ENCODE measurements at regions not wholly inside any gene's neighbourhood (a gene's known extent, or its start where the extent isn't known, plus 50 kb on each side); places are given as distances from the start of the nearest gene placed in this dataset.

- no peak for DNase-seq (ENCODE audit: low read depth, low spot score)
- no peak overlapping the region for H3K9ac ChIP-seq (ENCODE audit: control insufficient read depth, insufficient read depth, low read length)
- no peak overlapping the region for H3K4me3 ChIP-seq
- H3K79me2 ChIP-seq (ENCODE audit: control insufficient read depth, insufficient read depth, low read length): no peaks in the 10 kb centered on the region
- no peak overlapping the region for H3K4me2 ChIP-seq (ENCODE audit: control insufficient read depth, insufficient read depth)
- intact Hi-C loops (cut with micrococcal nuclease; ENCODE audit: unreplicated experiment): no loop called here
- ChIA-PET CTCF (no interaction called here), SMC1A (ENCODE audit: uncharacterized antibody, unreplicated experiment) (no interaction called here), RAD21 (ENCODE audit: unreplicated experiment) (no interaction called here), POLR2A (no interaction called here)
- no peaks in the 10 kb centered on the region for H3K36me3 ChIP-seq (ENCODE audit: control insufficient read depth in 2 of 2, insufficient read depth in 2 of 2, low read length in 1 of 2)
- no TSS peak for BruUV-seq (replicated peaks)
- no peaks in the 10 kb centered on the region for H3K27me3 ChIP-seq (replicated peaks in 1 of 2; ENCODE audit: control insufficient read depth in 2 of 2, insufficient read depth in 2 of 2, low read length in 1 of 2)
- no peaks in the 10 kb centered on the region for H3K4me1 ChIP-seq (ENCODE audit: control insufficient read depth, insufficient read depth, low read length)
- TF ChIP-seq RB1 (IDR thresholded peaks at IDR 0.05; ENCODE audit: borderline replicate concordance) (no peak), PAX8 (IDR thresholded peaks at IDR 0.05) (no peak), HSF1 (IDR thresholded peaks at IDR 0.05; ENCODE audit: low read depth, low read length) (no peak), NR2C2 (IDR thresholded peaks at IDR 0.05; ENCODE audit: borderline replicate concordance, control insufficient read depth, insufficient read length, low read depth) (no peak)
- in situ Hi-C loops (cut with MboI): no loop called here
- H2AFZ ChIP-seq (ENCODE audit: control insufficient read depth, low read depth, low read length): no peak overlapping the region
- no peak for ATAC-seq
- no peaks in the 10 kb centered on the region for H3K9me3 ChIP-seq (replicated peaks; ENCODE audit: control insufficient read depth, insufficient read depth, low read length)
- FAIRE-seq: no peak
- no peaks in the 10 kb centered on the region for H4K20me1 ChIP-seq (ENCODE audit: control insufficient read depth, insufficient read depth)
- H3K27ac ChIP-seq (ENCODE audit: control insufficient read depth, insufficient read depth): no peak overlapping the region
Observed at GRCh38 chr1:73749996-73750395, 448.0 kb downstream of the LRRIQ3 start.

GRCh38 chr1:73744985-73745384 is 453.0 kb downstream of the LRRIQ3 start:
- Histone ChIP-seq H3K4me2 (ENCODE audit: control insufficient read depth, insufficient read depth) (no peak overlapping the region), H3K27ac (ENCODE audit: control insufficient read depth, insufficient read depth) (no peak overlapping the region), H3K4me1 (ENCODE audit: control insufficient read depth, insufficient read depth, low read length) (no peaks in the 10 kb centered on the region), H3K79me2 (ENCODE audit: control insufficient read depth, insufficient read depth, low read length) (no peaks in the 10 kb centered on the region), H3K36me3 (ENCODE audit: control insufficient read depth in 2 of 2, insufficient read depth in 2 of 2, low read length in 1 of 2) (no peaks in the 10 kb centered on the region), H3K9me3 (replicated peaks; ENCODE audit: control insufficient read depth, insufficient read depth, low read length) (no peaks in the 10 kb centered on the region), H3K9ac (ENCODE audit: control insufficient read depth, insufficient read depth, low read length) (no peak overlapping the region), H4K20me1 (ENCODE audit: control insufficient read depth, insufficient read depth) (no peaks in the 10 kb centered on the region), H2AFZ (ENCODE audit: control insufficient read depth, low read depth, low read length) (no peak overlapping the region), H3K27me3 (replicated peaks in 1 of 2; ENCODE audit: control insufficient read depth in 2 of 2, insufficient read depth in 2 of 2, low read length in 1 of 2) (no peaks in the 10 kb centered on the region), H3K4me3 (no peak overlapping the region)
- FAIRE-seq: no peak
- ChIA-PET RAD21 (ENCODE audit: unreplicated experiment) (no interaction called here), SMC1A (ENCODE audit: uncharacterized antibody, unreplicated experiment) (no interaction called here), POLR2A (no interaction called here), CTCF (no interaction called here)
- in situ Hi-C loops (cut with MboI): no loop called here
- no peak for ATAC-seq
- intact Hi-C loops (cut with micrococcal nuclease; ENCODE audit: unreplicated experiment): no loop called here
- DNase-seq (ENCODE audit: low read depth, low spot score): no peak
- BruUV-seq (replicated peaks): no TSS peak
- no peak for TF ChIP-seq ZNF384 (IDR thresholded peaks at IDR 0.05; ENCODE audit: borderline replicate concordance, low read depth, low read length)
- TF ChIP-seq SUPT20H (IDR thresholded peaks at IDR 0.05; ENCODE audit: borderline replicate concordance, control insufficient read depth, low read depth, low read length): no peak
- TF ChIP-seq MAX (IDR thresholded peaks at IDR 0.05; ENCODE audit: low read depth, low read length): no peak
- no peak for TF ChIP-seq NRF1 (conservative IDR thresholded peaks at IDR 0.05; ENCODE audit: low read depth, low read length)
- TF ChIP-seq PAX8 (IDR thresholded peaks at IDR 0.05): no peak
- no peak for TF ChIP-seq ZNF687 (IDR thresholded peaks at IDR 0.05)
- TF ChIP-seq GATAD2B (conservative IDR thresholded peaks at IDR 0.05; ENCODE audit: low read depth): no peak
- no peak for TF ChIP-seq BACH1 (IDR thresholded peaks at IDR 0.05; ENCODE audit: borderline replicate concordance)
- no peak for TF ChIP-seq ZNF274 (IDR thresholded peaks at IDR 0.05; ENCODE audit: insufficient read depth, insufficient read length)
